GM18505 (cell line): ENCODE measurements at regions not wholly inside any gene's neighbourhood (a gene's known extent, or its start where the extent isn't known, plus 50 kb on each side); places are given as distances from the start of the nearest gene placed in this dataset.

ENCODE experiments used
- ATAC-seq: cut with Tn5 transposase; IDR thresholded peaks from one replicate; pipeline ENCODE4 v1.9.1; 2021; ENCODE audit not compliant: unreplicated experiment
- POLR2A ChIP-seq: IDR thresholded peaks from 4 replicates; pipeline ENCODE4 v1.6.1; 2011; ENCODE audit warnings: borderline replicate concordance; ENCODE audit not compliant: insufficient read depth, insufficient read length; ENCODE audit errors: extremely low read depth

DNA sequence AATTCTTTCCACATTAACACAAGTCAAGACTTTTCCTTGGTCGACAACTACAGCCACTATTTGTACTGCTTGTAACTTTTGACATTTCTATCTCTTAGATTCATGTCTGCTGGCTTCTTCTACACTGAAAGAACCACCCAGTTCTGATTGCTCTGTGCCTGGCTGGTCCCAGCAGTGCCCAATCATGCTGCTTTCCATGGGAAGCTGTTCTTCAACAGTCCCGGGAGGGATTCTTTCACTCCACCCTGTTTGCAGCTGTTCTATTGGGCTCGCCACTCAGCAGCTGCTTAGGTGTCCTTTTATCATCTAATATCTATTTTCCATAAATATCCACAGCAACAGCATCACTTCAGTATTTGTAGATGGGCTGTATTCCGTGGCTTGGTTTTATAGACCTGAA is 471.1 kb upstream of the SMIM21 start:
- TF ChIP-seq POLR2A, result no peak

DNA sequence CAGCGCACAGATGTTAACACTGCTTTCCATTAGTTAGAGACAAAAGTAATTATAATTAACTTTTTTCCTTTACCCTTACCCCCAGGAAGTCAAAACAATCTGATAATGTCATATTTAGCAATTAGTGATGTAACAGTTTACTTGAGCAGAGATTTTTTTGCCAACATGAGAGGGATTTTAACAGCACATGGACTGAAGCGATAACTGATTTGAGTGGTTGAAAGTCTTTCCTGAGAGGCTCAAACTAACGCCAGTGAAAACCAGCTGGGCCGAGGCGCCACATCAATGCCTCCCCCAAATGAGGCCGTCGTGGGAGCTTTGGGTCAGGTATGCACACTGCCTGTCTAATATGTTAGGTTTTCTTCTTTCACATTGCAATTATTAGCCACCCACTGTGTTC is 469.9 kb upstream of the SMIM21 start:
- ATAC-seq, result no peak
- TF ChIP-seq POLR2A, result no peak

More for the DNA sequence above, 471.1 kb upstream of the SMIM21 start:
- no peak for ATAC-seq

DNA sequence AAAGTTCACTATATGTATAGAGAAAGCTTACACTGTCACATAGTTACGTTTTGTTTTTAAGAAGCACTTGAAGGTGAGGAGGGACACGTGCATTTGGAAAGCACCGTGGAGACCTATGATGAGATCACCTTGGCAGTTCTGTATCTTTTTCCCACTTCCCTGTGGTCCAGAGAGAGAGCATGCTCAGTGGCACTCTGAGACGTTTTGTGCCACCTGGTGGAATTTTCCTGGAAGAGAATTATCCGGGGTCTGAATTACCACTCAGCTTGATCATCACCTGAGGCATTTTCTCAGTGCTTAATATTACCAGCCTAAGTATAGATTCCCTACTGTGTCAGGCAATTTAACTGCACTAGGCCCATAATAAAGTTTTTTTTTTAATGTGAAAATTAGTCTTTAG is 469.4 kb upstream of the SMIM21 start:
- no peak for TF ChIP-seq POLR2A
- no peak for ATAC-seq

DNA sequence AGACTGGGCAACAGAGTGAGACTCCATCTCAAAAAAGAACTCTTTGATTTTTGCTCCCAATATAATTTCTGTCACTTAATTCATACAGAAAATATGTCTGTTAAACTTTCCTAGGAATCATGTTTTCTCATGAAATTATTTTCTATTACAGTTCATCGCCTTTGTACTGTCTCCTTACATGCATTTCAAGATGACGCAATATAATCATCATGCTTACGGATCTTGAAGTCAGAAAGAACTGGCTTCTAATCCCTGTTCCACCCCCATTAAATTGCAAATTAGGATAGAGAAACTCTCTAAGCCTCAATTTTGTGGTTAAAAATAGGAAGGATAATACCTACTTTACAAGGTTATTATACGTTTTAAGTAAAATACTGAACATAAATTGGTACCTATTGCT is 467.6 kb upstream of the SMIM21 start:
- no peak for ATAC-seq
- TF ChIP-seq POLR2A, result no peak

DNA sequence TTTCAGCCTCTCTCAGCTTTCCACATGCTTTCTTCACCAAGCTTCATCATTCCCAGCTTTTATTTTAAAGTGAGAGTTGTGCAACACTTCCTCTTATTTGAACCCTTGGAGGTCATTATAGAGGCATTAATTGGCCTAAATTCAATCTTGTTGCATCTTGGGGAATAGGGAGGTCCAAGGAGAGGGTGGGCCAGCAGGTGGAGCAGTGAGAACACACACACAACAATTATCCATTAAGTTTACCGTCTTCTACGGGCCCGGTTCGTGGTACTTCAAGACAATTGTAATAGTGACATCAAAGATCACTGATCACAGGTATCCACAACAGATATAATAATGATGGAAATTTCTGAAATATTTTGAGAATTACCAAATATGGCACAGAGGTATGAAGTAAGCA is 457.2 kb upstream of the SMIM21 start:
- ATAC-seq, result no peak

DNA sequence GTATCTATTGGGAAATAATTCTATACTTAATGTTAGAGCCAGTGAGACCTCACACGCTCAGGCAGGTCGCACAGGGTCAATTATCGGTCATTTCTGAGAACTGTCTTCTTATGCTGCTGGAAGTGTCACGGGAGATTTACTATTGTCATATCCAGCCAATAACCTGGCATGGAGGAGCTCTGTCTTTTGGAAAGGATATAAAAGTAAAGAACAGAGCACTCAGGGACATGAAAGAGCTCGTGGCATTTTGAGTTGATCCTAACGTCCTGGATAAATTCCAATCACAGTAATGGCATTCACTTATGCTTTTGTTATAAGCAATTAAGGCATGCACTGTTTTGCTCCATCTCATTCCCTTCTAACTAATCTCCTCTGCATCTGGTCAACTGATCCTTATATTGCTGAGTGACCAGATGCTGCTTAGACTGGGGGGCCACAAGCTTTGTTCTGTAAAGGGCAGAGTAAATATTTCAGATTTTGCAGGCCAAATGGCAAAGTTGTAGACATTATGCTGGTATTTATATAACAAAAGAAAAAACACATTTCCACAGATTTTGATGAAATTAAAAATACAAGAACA is 453.5 kb upstream of the SMIM21 start:
- ATAC-seq, result no peak
- no peak for TF ChIP-seq POLR2A

More for the DNA sequence above, 457.2 kb upstream of the SMIM21 start:
- no peak for TF ChIP-seq POLR2A

DNA sequence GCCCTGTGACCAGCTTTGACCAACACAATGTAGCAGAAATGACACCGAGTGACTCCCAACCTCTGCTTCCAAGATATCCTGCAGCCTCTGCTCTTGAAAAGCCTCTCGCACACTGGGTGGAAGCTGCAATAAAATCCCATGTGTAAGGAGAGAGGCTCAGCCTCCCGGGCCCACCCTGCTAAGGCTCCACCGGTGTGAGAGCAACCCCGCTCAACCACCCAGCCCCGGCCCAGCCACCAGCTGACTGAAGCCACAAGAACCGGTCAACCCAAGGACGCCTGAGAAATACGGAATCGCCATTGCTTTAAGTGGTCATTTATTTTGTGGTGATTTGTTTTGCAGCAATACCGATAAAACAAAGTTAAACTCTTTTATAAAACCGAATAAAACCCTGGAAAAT is 452.8 kb upstream of the SMIM21 start:
- ATAC-seq, result no peak
- TF ChIP-seq POLR2A, result no peak

DNA sequence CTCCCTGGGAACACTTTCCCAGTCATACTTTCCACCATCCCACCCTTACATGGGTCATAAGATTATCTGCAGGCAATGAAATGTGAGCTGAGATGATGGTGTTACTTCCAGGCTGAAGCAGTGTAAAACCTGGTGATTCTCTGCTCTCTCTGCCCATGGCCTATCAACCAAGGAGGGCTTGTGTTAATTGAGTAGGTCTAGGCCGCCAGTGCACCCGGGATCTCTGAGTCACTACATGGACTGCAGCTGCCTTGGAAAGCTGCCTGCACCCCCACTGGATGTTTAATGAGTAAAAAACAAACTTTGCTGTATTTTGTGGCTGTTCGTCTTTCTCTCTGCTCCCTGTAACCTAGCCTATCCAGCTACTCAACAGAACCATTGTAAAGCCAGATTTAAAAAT is 451.7 kb upstream of the SMIM21 start:
- no peak for ATAC-seq
- no peak for TF ChIP-seq POLR2A

DNA sequence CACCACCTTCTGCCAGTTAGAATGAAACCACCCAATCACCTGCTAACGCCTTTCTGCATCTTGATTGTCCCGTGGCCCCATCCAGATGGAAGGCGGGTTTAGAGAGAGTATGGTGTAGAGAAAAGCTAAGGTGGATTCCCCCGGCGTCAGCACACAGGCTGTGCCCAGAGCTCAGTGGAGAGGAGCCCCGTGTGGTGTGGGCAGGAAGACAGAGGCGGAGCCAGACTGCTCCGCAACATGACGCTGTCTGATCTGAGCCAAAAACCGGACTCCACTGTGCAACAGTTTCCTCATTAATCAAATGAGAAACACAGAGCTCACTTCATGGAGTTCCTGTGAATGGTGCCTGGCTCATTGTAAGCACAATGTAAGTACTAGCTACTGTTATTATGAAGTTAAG is 448.1 kb upstream of the SMIM21 start:
- TF ChIP-seq POLR2A, result no peak
- no peak for ATAC-seq

DNA sequence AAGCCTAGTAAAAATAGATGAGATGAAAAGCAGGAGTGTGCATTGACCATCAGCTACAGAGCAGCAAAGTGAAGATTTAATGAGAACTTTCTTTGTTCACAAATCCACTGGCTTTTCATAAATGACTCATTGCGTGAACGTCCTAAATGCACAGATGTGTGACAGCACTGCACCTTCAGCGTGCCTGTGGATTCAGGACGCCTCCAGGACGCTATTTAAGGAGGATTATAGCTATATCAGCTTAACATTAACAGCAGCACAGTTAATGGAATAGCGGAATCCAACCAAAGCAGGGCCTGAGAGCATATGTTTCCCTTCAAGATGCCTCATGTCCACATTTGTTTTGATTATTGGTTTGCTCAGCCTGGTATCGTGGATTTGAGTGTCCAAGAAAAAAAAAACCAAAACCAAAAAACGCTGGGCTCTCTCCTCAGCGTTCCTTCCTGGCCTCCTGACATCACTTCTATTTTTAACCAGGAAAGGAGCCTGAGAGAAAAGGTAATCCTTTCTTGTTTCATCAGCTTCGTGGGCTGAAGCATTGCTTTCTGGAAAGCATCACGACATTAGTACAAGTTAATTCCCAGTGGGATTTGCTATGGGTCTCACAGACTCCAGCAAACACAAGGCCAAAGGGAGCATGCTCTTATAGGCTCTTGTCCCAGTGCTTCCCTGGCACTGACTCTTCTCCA is 447.0 kb upstream of the SMIM21 start:
- ATAC-seq, result no peak
- no peak for TF ChIP-seq POLR2A

DNA sequence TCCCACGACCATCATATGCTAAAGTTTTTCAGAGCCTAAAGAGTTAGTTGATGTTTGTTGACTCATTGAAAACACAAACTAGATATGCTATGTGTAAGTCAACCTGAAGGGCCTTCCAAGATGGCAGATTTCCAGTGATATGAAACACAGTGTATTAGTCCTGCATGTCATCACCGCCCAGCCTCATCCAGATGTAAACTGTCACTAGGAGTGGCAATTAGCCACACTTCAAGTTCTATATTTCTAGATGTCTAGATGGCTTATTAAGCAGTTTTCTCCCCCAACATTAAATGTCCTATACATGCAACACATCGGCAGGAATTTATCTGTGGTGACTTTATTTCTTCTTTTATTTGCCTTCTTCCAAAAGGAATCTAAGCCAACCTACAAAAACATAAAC is 444.1 kb upstream of the SMIM21 start:
- TF ChIP-seq POLR2A, result no peak
- ATAC-seq, result no peak

DNA sequence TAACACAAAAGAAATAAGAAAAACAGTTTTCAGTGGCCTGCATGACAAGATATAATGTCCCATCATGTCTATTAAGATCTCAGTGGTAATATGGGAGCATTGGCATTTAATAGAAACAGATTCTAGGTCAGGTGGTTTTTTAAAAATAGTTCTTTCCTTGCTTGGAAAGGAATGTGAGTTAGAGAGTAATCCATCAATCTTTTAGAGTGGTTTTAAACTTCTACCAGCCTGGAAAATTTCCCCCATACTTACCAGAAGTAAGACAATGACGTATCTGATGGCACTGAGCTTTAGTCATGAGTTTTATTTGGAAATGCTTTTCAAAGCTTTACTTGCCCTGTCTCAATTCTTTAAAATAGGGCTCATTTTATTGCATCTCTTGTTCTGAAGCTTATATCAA is 441.7 kb upstream of the SMIM21 start:
- ATAC-seq, result no peak

DNA sequence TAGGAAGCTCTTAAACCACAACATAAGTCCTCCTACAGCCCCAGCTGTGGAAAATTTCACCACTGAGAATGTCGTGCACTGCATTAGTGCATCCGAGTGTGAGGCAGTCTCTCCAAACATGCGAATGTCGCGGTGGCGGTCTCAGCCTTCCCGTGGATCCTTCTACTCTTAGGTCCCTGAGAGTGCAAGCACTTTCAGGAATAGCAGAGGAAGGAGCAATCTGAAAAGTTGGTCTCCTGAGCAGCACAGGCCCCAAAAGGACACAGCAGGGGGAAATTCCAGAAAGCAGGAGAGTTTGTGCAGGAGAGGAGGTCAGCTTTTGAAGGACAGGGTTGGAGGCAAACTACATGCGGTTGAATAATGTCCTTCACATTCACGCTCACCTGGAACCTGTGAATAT is 440.5 kb upstream of the SMIM21 start:
- no peak for ATAC-seq
- TF ChIP-seq POLR2A, result no peak

More for the DNA sequence above, 441.7 kb upstream of the SMIM21 start:
- TF ChIP-seq POLR2A, result no peak

DNA sequence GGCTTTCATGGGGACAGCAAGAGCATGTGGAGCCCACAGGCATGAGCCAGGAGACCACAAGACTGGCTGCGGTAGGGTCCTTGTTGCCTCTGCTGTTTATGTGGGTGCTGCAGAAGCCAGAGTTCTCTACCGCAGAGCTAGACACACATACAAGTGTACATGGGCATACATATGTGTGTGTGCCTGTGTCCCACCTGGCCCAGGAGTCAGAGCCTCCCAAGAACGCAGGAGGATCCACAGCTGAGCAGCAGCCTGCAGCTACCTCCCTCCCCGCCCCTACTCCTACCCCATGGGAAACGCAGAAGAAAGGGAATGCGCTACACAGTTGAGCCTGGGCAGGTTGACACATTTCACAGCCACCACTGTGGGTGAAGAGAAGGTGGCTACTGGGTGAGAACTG is 438.1 kb upstream of the SMIM21 start:
- no peak for ATAC-seq
- no peak for TF ChIP-seq POLR2A
